GM21515 (cell line): ENCODE measurements at regions not wholly inside any gene's neighbourhood (a gene's known extent, or its start where the extent isn't known, plus 50 kb on each side); places are given as distances from the start of the nearest gene placed in this dataset.
"Not testable (repeated sequence)": the region's sequence is repeated elsewhere in the genome, so short reads cannot be mapped to it uniquely, and the experiment has no call there.

Experiments used
- ATAC-seq: cut with Tn5 transposase; IDR thresholded peaks from one replicate; pipeline ENCODE4 v1.9.1; 2021; ENCODE audit not compliant: unreplicated experiment

- no peak for ATAC-seq
These were observed 52.0 kb upstream of the FYN start for GRCh38 chr6:111925296-111925695.

GRCh38 chr6:111926731-111927302 lies 53.6 kb upstream of the FYN start:
- no peak for ATAC-seq

GRCh38 chr6:111927321-111927720 lies 54.1 kb upstream of the FYN start:
- ATAC-seq = no peak

GRCh38 chr6:111928139-111928538 lies 54.9 kb upstream of the FYN start:
- no peak for ATAC-seq

- ATAC-seq = not testable (repeated sequence)
These were observed 61.4 kb upstream of the FYN start for GRCh38 chr6:111934611-111935010.

- no peak for ATAC-seq
These were observed 63.5 kb upstream of the FYN start for GRCh38 chr6:111936718-111937117.

- ATAC-seq = no peak
These were observed 65.5 kb upstream of the FYN start for GRCh38 chr6:111938710-111939109.

GRCh38 chr6:111939902-111940301 lies 66.7 kb upstream of the FYN start:
- no peak for ATAC-seq

GRCh38 chr6:111940801-111941200 lies 67.5 kb upstream of the FYN start:
- no peak for ATAC-seq

GRCh38 chr6:111941686-111942330 lies 68.6 kb upstream of the FYN start:
- ATAC-seq = no peak

GRCh38 chr6:111942561-111942960 lies 69.3 kb upstream of the FYN start:
- ATAC-seq = no peak

GRCh38 chr6:111943266-111943665 lies 70.0 kb upstream of the FYN start:
- ATAC-seq = no peak

- no peak for ATAC-seq
These were observed 70.5 kb upstream of the FYN start for GRCh38 chr6:111943726-111944125.

GRCh38 chr6:111944541-111944940 lies 71.3 kb upstream of the FYN start:
- no peak for ATAC-seq

GRCh38 chr6:111949546-111949945 lies 76.3 kb upstream of the FYN start:
- ATAC-seq = no peak

GRCh38 chr6:111949984-111950383 lies 76.7 kb upstream of the FYN start:
- ATAC-seq = not testable (repeated sequence)

GRCh38 chr6:111950661-111951496 lies 77.6 kb upstream of the FYN start:
- ATAC-seq = no peak

- no peak for ATAC-seq
These were observed 78.3 kb upstream of the FYN start for GRCh38 chr6:111951497-111952085.

GRCh38 chr6:111952274-111952673 lies 79.0 kb upstream of the FYN start:
- ATAC-seq = no peak

GRCh38 chr6:111952821-111953540 lies 79.7 kb upstream of the FYN start:
- ATAC-seq = no peak

GRCh38 chr6:111956098-111956497 lies 82.8 kb upstream of the FYN start:
- ATAC-seq = no peak
